CD4-positive, alpha-beta memory T cell (primary cell): ENCODE measurements at regions not wholly inside any gene's neighbourhood (a gene's known extent, or its start where the extent isn't known, plus 50 kb on each side); places are given as distances from the start of the nearest gene placed in this dataset.

ENCODE experiments used
- CTCF ChIA-PET: fragments of 350-600 bp; sonication (Branson Sonifier 250); formaldehyde crosslinking; loops from one replicate; lab custom pipeline; 2021; ENCODE audit warnings: inconsistent platforms; ENCODE audit not compliant: partially characterized antibody; lab: Charles Lee
- POLR2A ChIA-PET: fragments of 350-600 bp; sonication (Branson Sonifier 250); formaldehyde crosslinking; loops from one replicate; lab custom pipeline; 2021; ENCODE audit not compliant: partially characterized antibody; lab: Charles Lee
- DNase-seq, 5 donors: peaks; one replicate each; pipeline versions ENCODE4 v3.0.0 to v3.0.0-alpha.2; 2020 to 2022; ENCODE audit warnings: mixed read lengths in 1 of 5
- H3K27ac ChIP-seq: one replicate; pipeline ENCODE4 v1.7.0; 2013; ENCODE audit warnings: low read depth, low read length
- H3K27me3 ChIP-seq: 2 replicates; pipeline ENCODE4 v1.7.0; 2013; ENCODE audit warnings: mild to moderate bottlenecking, low read length, moderate library complexity; ENCODE audit not compliant: insufficient read depth
- H3K36me3 ChIP-seq: 2 replicates; pipeline ENCODE4 v1.7.0; 2013; ENCODE audit warnings: mild to moderate bottlenecking, low read length, moderate library complexity; ENCODE audit not compliant: insufficient read depth
- H3K4me1 ChIP-seq: 2 replicates; pipeline ENCODE4 v1.7.0; 2013; ENCODE audit warnings: mild to moderate bottlenecking, low read length, moderate library complexity; ENCODE audit not compliant: insufficient read depth
- H3K4me3 ChIP-seq, 2 donors: one replicate each; pipeline ENCODE4 v1.7.0; 2013; ENCODE audit warnings: low read length in 2 of 2, mild to moderate bottlenecking in 1 of 2
- H3K9me3 ChIP-seq, 2 donors: one replicate each; pipeline ENCODE4 v1.7.0; 2013; ENCODE audit warnings: low read length in 2 of 2, control low read depth in 1 of 2; ENCODE audit not compliant: control insufficient read depth in 1 of 2
- H3K27ac Mint-ChIP-seq, 7 donors: one replicate each; pipeline ENCODE4 v1.8.0; 2020 to 2021; ENCODE audit warnings: mixed read lengths in 7 of 7, mild to moderate bottlenecking in 6 of 7, inconsistent platforms in 3 of 7, moderate library complexity in 3 of 7
- H3K27me3 Mint-ChIP-seq, 2 donors: one replicate each; pipeline ENCODE4 v1.8.0; 2020 to 2021; ENCODE audit warnings: mixed read lengths in 2 of 2
- H3K36me3 Mint-ChIP-seq, 2 donors: one replicate each; pipeline ENCODE4 v1.8.0; 2020 to 2021; ENCODE audit warnings: mixed read lengths in 2 of 2, inconsistent platforms in 1 of 2, mild to moderate bottlenecking in 1 of 2
- H3K4me1 Mint-ChIP-seq, 4 donors: one replicate each; pipeline ENCODE4 v1.8.0; 2020 to 2021; ENCODE audit warnings: mixed read lengths in 4 of 4, mild to moderate bottlenecking in 1 of 4
- H3K4me3 Mint-ChIP-seq, 8 donors: one replicate each; pipeline ENCODE4 v1.8.0; 2020 to 2021; ENCODE audit warnings: mixed read lengths in 8 of 8, mild to moderate bottlenecking in 7 of 8, moderate library complexity in 6 of 8, inconsistent platforms in 3 of 8
- H3K9me3 Mint-ChIP-seq, 8 donors: one replicate each; pipeline ENCODE4 v1.8.0; 2020 to 2021; ENCODE audit warnings: mixed read lengths in 8 of 8, mild to moderate bottlenecking in 5 of 8, inconsistent platforms in 3 of 8, moderate library complexity in 1 of 8
- intact Hi-C: fragments of 100-400 bp; cut with micrococcal nuclease; formaldehyde crosslinking; loops from one replicate; pipeline ENCODE4 v1.15.1; 2023

DNA sequence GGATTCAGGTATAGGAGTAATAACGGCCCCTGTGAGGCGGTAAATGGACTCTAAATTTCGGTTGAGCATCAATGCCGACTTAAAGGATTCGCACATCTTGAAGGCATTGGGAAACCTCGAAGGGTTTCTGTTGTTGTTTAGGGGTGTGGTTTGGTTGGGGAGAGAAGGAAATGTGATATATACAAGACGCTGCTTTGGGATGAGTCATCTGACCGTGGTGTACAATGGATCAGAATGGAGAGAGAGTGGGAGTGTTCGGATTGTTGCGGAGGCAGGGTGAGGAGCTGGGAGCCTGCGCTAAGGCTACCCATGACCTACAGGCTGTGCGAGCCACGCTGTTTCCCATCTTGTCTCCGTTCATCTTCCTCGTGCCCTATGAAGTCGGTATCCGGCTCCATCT is 60.4 kb upstream of the ERCC6L2 start:
- no peaks in the 10 kb centered on the region for H3K4me1 Mint-ChIP-seq
- no peak for DNase-seq
- POLR2A ChIA-PET: no interaction called here
- no peak overlapping the region for H3K4me3 ChIP-seq
- intact Hi-C loops: no loop called here
- CTCF ChIA-PET: no interaction called here
- peaks cover 0 to 3% (median 0%) of the 10 kb centered on the region in 8 donors for H3K9me3 Mint-ChIP-seq
- H3K27me3 ChIP-seq: no peaks in the 10 kb centered on the region
- no peaks in the 10 kb centered on the region for H3K9me3 ChIP-seq
- no peaks in the 10 kb centered on the region for H3K27me3 Mint-ChIP-seq
- no peaks in the 10 kb centered on the region for H3K36me3 ChIP-seq
- H3K27ac ChIP-seq: no peak overlapping the region
- no peak overlapping the region for H3K4me3 Mint-ChIP-seq
- no peak overlapping the region for H3K27ac Mint-ChIP-seq
- H3K4me1 ChIP-seq: no peaks in the 10 kb centered on the region
- peaks cover 5 to 27% of the 10 kb centered on the region in 2 donors for H3K36me3 Mint-ChIP-seq

DNA sequence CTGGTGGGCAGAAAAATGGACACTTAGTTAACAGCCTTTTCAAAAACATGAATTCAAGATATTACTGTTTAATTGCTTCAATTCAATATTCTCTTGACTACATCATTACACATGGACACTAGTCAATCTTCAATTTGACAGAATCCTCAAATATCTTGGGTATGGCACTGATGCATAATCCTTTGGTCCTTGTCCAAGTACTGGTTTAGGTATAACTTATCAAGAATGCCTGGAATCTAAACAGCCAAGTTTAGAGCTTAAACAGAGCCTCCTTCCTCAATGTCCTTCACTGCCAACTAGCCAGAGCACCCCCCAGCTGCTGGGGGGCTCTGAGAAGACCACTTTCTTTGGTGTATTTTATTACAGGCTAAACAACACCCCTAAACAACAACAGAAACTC is 61.6 kb upstream of the ERCC6L2 start:
- no peaks in the 10 kb centered on the region for H3K27me3 Mint-ChIP-seq
- peaks cover 5 to 22% of the 10 kb centered on the region in 2 donors for H3K36me3 Mint-ChIP-seq
- no peak overlapping the region for H3K27ac Mint-ChIP-seq
- peaks cover 0 to 7% (median 1%) of the 10 kb centered on the region in 4 donors for H3K4me1 Mint-ChIP-seq
- no peaks in the 10 kb centered on the region for H3K4me1 ChIP-seq
- no peak overlapping the region for H3K4me3 Mint-ChIP-seq
- intact Hi-C loops: no loop called here
- H3K4me3 ChIP-seq: no peak overlapping the region
- no peak for DNase-seq
- H3K9me3 Mint-ChIP-seq: peaks cover 0 to 2% (median 0%) of the 10 kb centered on the region in 8 donors
- no peaks in the 10 kb centered on the region for H3K36me3 ChIP-seq
- H3K27ac ChIP-seq: no peak overlapping the region
- no peaks in the 10 kb centered on the region for H3K27me3 ChIP-seq
- H3K9me3 ChIP-seq: no peaks in the 10 kb centered on the region
- ChIA-PET POLR2A (no interaction called here), CTCF (interaction anchor here (1.8 kb wide), 1 partner anchor 9 kb away, joined by 3 read pairs; no protein-coding TSS in a partner anchor)

DNA sequence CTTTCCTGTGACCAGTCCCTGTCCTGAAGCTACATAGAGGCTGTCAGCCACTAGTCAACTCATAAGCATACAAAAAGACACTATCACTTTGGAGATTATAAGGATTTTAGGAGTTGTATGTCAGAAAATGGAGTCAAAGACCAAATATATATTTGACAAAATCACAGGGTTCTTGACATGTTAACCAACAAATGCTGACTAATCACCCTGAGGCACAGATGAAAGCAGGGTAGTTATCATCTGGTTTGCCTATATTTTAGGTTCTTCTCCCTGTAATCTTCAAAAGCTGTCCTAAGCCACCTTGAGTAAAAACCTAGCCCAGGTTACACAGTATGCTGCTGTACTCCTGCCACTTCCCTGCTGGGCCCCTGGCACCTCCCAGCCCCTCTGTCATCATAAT is 64.7 kb upstream of the ERCC6L2 start:
- POLR2A ChIA-PET: no interaction called here
- Mint-ChIP-seq H3K36me3 (peaks cover 3 to 22% of the 10 kb centered on the region in 2 donors), H3K4me3 (no peak overlapping the region), H3K27me3 (peaks cover 3 to 7% of the 10 kb centered on the region in 2 donors), H3K9me3 (peaks cover 0 to 2% (median 0%) of the 10 kb centered on the region in 8 donors), H3K4me1 (peaks cover 0 to 10% (median 2%) of the 10 kb centered on the region in 4 donors), H3K27ac (no peak overlapping the region)
- Histone ChIP-seq H3K27me3 (peaks cover 6% of the 10 kb centered on the region), H3K4me1 (no peaks in the 10 kb centered on the region), H3K9me3 (no peaks in the 10 kb centered on the region), H3K27ac (no peak overlapping the region), H3K36me3 (no peaks in the 10 kb centered on the region), H3K4me3 (no peak overlapping the region)
- no peak for DNase-seq
- CTCF ChIA-PET: no interaction called here
- intact Hi-C loops: no loop called here

DNA sequence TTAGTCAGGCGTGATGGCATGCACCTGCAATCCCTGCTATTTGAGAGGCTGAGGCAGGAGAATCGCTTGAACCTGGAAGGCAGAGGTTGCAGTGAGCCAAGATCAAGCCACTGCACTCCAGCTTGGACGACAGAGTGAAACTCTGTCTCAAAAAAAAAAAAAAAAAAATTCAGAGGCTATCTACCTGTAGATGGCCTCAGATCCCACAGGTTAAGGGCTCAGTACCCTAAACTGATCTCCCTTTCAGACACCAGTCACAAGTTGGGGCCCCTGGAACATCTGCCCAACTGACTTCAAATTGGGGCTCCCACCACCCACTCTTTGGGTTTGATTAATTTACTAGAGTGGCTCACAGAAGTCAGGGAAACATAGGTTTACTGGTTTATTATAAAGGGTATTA is 65.4 kb upstream of the ERCC6L2 start:
- Histone ChIP-seq H3K27me3 (peaks cover 6% of the 10 kb centered on the region), H3K4me3 (no peak overlapping the region), H3K36me3 (no peaks in the 10 kb centered on the region), H3K9me3 (no peaks in the 10 kb centered on the region), H3K4me1 (no peaks in the 10 kb centered on the region), H3K27ac (no peak overlapping the region)
- peaks cover 4 to 7% of the 10 kb centered on the region in 2 donors for H3K27me3 Mint-ChIP-seq
- CTCF ChIA-PET: no interaction called here
- no peak overlapping the region for H3K4me3 Mint-ChIP-seq
- H3K27ac Mint-ChIP-seq: no peak overlapping the region
- intact Hi-C loops: no loop called here
- H3K4me1 Mint-ChIP-seq: peaks cover 0 to 10% (median 2%) of the 10 kb centered on the region in 4 donors
- DNase-seq: no peak
- H3K36me3 Mint-ChIP-seq: peaks cover 3 to 20% of the 10 kb centered on the region in 2 donors
- peaks cover 0 to 2% (median 0%) of the 10 kb centered on the region in 8 donors for H3K9me3 Mint-ChIP-seq
- POLR2A ChIA-PET: no interaction called here

DNA sequence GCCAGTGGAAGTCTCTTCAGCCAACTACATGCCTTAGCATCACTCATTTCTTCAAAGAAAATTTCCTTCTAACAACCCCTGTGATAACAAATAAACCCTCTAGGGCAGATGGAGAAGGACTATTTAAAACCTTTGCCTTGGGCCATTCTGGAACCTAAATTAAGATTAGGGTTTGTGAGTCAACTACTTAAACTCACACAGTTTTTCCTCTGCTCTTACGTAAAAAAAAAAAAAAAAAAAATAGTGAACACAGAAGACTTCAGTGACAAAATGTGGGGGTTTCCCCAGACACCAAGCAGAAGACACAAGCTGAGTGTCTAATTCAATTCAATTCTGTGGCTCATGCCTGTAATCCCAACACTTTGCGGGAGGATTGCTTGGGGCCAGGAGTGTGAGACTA is 65.8 kb upstream of the ERCC6L2 start:
- Mint-ChIP-seq H3K9me3 (peaks cover 0 to 2% (median 0%) of the 10 kb centered on the region in 8 donors), H3K36me3 (peaks cover 3 to 18% of the 10 kb centered on the region in 2 donors), H3K27me3 (peaks cover 7 to 9% of the 10 kb centered on the region in 2 donors), H3K4me1 (peaks cover 0 to 10% (median 2%) of the 10 kb centered on the region in 4 donors), H3K4me3 (no peak overlapping the region), H3K27ac (no peak overlapping the region)
- Histone ChIP-seq H3K4me1 (no peaks in the 10 kb centered on the region), H3K9me3 (no peaks in the 10 kb centered on the region), H3K27me3 (peaks cover 6% of the 10 kb centered on the region), H3K4me3 (no peak overlapping the region), H3K36me3 (no peaks in the 10 kb centered on the region), H3K27ac (no peak overlapping the region)
- ChIA-PET CTCF (no interaction called here), POLR2A (no interaction called here)
- no peak for DNase-seq
- intact Hi-C loops: no loop called here

DNA sequence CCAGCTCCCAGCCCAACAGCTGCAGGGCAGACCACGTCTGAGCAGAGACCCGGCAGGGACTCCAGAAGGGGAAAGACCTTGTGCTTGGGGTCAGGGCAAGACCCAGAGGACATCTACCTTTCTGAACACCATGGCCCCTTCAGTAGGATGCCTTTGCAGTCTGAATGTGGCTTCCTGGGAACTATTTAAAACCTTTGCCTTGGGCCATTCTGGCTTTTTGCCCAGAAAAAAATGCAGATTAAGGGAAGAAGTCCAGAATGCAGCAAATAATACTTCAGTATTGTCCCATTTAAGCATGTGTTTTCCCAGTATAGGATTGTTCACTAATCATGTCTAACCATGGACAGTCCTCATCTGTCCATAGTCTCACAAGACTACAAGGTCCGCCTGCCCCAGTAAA is 67.5 kb upstream of the ERCC6L2 start:
- Histone ChIP-seq H3K4me1 (no peaks in the 10 kb centered on the region), H3K9me3 (no peaks in the 10 kb centered on the region), H3K36me3 (no peaks in the 10 kb centered on the region), H3K4me3 (no peak overlapping the region), H3K27me3 (peaks cover 6% of the 10 kb centered on the region), H3K27ac (no peak overlapping the region)
- no peak overlapping the region for H3K4me3 Mint-ChIP-seq
- POLR2A ChIA-PET: no interaction called here
- no peak overlapping the region for H3K27ac Mint-ChIP-seq
- peaks cover 0 to 10% (median 2%) of the 10 kb centered on the region in 4 donors for H3K4me1 Mint-ChIP-seq
- H3K36me3 Mint-ChIP-seq: peaks cover 0 to 9% of the 10 kb centered on the region in 2 donors
- DNase-seq: no peak
- intact Hi-C loops: no loop called here
- H3K27me3 Mint-ChIP-seq: peaks cover 13 to 20% of the 10 kb centered on the region in 2 donors
- CTCF ChIA-PET: interaction anchor here (0.6 kb wide), 1 partner anchor 410 kb away, joined by 3 read pairs; no protein-coding TSS in a partner anchor
- no peaks in the 10 kb centered on the region for H3K9me3 Mint-ChIP-seq

DNA sequence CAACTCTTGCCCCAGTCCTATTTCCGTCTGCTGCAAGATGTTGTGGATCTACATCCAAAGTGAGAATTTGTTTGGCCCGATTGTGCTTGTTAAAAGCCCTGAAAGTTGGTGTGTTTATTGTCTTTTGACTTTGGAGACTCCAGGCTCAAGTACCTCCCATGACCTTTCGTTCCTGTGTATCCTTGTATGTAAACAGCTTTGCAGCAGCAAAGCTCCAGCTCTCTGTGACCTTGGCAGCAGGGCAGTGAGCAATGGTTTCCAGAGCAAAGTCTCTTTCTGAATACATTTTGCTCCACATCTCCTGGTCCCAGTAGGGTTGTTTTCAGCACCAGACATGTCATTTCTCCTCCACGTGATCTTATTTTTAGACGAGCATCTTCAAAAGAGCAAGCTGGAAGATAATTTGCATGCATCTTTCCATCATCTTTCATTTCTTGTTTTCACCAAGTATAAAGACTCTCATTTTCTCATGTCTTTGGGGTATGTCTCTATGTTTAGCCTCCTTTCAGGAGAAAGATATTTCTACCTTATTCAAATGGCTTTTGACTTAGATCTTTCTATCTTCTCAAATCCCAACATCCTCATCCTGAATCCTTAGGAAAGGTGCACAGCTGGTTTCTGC is 68.1 kb upstream of the ERCC6L2 start:
- peaks cover 0 to 5% of the 10 kb centered on the region in 2 donors for H3K36me3 Mint-ChIP-seq
- ChIA-PET POLR2A (no interaction called here), CTCF (no interaction called here)
- Histone ChIP-seq H3K36me3 (no peaks in the 10 kb centered on the region), H3K27me3 (peaks cover 6% of the 10 kb centered on the region), H3K4me3 (no peak overlapping the region), H3K9me3 (no peaks in the 10 kb centered on the region), H3K27ac (no peak overlapping the region), H3K4me1 (no peaks in the 10 kb centered on the region)
- DNase-seq: no peak
- no peak overlapping the region for H3K4me3 Mint-ChIP-seq
- H3K4me1 Mint-ChIP-seq: peaks cover 0 to 10% (median 2%) of the 10 kb centered on the region in 4 donors
- H3K27ac Mint-ChIP-seq: peak overlapping the region in 1 of 7 donors; percentile 23
- intact Hi-C loops: no loop called here
- H3K9me3 Mint-ChIP-seq: no peaks in the 10 kb centered on the region
- H3K27me3 Mint-ChIP-seq: peaks cover 13 to 20% of the 10 kb centered on the region in 2 donors
